NCI-H146 treated with DMSO at 0.1 percent for 48 hours (cell line): ENCODE measurements at regions not wholly inside any gene's neighbourhood (a gene's known extent, or its start where the extent isn't known, plus 50 kb on each side); places are given as distances from the start of the nearest gene placed in this dataset.
"Not testable (repeated sequence)": the region's sequence is repeated elsewhere in the genome, so short reads cannot be mapped to it uniquely, and the experiment has no call there.

Experiments
- DNase-seq: peaks from one replicate; lab custom pipeline; 2025; ENCODE audit not compliant: unreplicated experiment; lab: John Stamatoyannopoulos, UW

DNA sequence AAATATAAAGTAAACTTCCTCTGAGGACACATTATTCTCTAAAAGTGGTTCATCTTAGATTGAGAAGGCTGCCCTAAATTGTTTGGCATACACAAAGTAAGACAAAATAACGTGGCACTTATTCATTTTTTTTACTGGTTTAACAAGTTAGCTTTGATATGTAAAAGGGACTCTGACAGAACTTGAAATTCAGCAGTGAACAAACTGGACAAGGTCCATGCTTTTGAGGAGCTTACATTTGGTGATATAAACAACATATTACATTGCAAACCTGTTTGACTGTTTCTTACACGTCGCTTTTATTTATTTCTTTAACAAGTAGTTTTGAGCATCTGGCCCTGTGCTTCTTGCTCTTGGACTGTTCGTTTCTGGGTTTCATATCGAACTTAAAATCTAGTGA, 253.1 kb upstream of the POM121L12 start:
- no peak for DNase-seq

- no peak for DNase-seq
Measured at GRCh38 chr7:52781250-52781649, 254.2 kb upstream of the POM121L12 start.

DNA sequence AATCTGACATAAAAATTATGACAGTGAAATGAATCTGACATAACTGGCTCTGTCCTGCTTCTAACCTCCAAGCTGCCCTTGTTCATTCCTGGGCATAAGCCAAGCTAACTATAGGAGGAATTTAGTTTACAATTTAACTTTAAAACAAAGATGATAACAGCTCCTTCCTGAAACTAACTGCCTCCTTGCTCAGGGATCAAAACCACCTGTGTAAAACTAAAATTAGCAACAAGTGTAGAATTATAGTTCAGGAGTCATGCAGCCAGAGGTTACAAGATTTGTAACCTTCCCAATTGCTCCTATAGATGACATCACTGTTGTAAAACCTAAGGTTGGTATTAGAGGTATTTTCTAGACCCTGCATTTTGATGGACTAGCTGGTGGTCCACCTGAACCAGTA, 256.4 kb upstream of the POM121L12 start:
- DNase-seq, result no peak

DNA sequence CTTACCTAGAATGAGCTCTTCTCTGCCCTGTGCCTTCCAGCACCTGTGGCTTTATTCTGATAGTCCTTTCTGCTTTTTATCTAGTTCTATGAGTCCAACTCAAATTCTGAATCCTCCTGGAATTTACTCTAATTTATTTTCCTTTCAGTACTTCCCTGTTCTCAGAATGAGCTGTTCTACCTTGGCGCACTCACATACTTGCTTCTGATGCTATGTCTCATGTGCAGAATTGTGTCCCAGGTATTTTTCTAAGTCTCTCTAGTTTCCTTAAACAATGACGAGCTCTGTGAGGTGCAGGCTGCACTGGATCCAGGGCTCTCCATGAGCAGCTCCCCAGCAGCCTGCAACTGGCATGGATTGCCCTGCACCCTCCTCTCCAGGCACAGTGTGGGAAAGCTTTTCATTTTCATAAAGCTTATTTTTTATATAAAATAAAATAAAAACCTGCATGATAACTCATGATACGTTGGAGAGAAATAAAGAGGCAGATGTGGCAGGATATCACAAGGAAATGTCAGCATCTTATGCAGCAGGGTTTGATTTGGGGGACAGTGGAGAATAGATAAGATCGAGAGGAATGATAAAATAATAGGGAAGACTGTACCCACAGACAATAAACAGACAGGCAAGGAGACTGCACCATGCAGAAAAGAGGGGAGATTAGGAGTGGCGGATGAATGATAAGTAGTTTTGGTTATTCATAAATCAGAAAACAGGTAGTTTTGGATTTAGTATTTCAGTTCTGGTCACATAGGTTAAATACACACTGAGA, 258.2 kb upstream of the POM121L12 start:
- no peak for DNase-seq

- DNase-seq, result no peak
Measured at GRCh38 chr7:52775876-52776275, 259.6 kb upstream of the POM121L12 start.

DNA sequence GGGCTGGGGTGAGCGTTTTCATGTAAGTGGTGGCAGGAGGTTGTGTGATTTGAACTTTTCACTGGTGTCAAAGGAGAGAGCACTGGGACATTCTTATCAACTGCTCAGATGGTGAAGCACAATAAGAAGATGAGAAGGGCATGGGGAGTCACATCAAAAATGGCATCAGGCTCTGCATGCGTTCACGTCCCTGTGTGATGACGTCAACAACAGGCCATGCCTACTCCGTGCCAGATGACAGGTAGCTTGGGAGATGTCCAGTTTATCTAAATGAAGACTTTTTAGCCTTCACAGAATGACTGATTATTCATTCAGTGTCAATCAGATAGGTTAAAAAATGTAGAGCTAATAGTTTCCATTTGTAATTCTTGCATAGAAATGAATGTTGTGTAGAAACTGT, 264.3 kb upstream of the POM121L12 start:
- DNase-seq, result no peak

GRCh38 chr7:52764492-52765169, 270.8 kb upstream of the POM121L12 start:
- no peak for DNase-seq

DNA sequence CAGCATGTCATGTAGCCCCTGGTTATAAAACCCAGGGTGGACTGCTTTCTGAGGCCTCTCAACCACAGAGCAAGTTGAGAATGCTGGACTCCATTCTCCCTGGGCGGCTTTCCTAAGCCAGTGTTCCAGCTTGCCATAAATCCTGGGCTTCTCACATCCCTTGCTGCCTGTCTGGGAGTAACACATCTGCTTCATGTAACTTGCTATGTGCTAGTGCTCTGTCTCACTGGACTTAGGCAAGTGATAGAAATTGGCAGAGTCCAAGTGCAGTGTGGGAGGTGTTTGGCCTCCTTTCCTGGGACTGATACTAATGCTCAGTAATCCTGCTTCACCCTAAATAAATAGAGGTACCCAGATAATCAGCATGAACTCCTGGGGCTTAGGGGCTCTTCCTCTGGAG, 277.1 kb upstream of the POM121L12 start:
- DNase-seq, result no peak

DNA sequence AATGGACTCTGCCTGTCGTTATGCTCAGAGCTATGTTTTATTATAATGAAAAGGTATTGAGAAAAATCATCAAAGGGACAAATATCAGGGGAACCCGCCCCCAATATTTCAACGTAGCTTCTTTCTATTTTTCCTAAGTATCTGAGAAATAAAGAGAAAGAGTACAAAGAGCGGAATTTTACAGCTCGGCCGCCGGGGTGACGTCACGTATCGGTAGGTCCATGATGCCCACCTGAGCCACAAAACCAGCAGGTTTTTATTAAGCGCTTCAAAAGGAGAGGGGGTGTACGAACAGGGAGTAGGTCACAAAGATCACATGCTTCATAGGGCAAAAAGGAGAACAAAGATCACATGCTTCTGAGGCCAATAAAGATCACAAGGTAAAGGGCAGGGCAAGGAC, 281.6 kb upstream of the POM121L12 start:
- DNase-seq, result no peak

DNA sequence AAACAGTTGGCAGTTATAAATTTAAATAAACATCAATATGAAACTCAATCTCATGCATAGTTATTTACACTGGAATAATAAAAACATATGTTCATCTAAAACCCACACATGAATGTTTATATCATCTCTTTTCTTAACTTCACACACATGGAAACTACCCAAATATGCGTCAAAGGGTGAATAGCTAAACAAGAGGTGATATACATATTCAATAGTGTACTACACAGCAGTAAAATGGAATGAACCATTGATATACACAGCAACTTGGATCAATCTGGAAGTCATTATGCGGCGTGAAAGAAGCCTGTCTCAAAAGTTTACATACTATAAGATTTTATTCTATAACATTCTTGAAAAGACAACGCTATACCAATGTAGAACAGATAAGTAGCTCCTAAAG, 282.5 kb upstream of the POM121L12 start:
- DNase-seq, result no peak

DNA sequence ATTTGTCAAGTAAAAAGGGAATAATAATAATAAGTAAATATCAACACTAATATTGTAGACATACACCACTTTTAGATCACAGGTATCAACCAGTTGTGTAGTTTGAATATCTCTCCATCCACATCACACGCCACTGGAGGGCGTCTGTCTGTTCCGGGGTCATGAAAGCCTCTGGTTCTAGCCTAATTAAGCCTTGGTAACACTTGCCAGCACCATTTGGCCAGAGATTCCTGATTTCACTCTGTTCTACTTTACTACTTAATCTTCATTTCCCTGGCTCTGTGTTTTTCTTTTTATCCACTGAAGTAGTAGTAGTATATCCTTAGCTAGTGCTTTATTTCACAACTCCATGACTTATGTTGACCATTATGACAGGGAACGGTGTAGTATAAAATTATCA, 285.6 kb upstream of the POM121L12 start:
- DNase-seq, result no peak

DNA sequence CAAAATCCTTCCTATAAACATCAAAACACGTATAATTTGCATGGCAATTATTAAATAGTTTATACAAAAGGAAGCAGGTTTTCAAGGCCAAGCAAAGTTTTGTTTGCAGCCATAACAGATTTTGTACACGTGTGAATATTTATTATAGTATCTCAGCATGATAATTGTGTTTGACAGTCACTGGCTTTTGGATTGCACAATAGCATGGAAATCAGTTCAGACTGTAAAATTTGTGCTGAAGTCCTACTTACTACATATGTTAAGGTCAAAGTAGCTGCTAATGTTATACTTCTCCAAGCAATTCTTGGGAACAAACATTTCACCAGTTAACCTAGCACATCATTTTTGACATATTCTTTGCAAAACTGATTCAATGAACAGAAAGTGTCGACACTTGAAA, 287.6 kb upstream of the POM121L12 start:
- DNase-seq, result no peak

GRCh38 chr7:52741670-52742290, 293.7 kb upstream of the POM121L12 start:
- no peak for DNase-seq

DNA sequence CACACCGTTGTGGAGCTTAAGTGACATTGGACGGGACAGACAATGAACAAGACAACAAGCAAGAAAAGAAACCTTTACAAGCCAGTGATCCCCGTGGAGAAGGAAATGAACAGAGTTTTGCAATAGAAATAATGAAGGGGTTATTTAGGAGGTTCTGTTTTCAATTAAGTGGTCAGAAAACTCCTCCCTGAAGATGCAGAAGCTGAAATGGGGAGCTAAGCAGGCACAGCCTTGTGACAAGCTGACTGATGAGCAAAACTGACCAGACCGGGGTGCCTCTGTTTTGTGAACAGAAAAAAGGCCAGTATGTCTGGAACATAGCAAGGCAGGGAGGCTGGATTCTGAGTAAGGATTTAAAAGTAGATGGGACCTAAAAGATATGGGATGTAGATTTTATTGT, 299.8 kb upstream of the POM121L12 start:
- no peak for DNase-seq

DNA sequence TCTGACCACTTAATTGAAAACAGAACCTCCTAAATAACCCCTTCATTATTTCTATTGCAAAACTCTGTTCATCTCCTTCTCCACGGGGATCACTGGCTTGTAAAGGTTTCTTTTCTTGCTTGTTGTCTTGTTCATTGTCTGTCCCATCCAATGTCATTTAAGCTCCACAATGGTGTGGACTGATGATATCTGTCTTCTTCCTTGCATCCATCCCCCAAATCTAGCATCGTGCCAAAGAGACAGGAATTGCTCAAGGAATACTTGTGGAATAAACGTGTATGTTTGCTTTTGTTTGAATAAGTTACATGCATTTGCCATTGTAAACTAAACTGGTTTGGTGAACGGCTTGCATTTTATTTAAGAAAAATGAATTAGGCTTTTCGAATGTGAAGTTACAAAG, 306.8 kb upstream of the POM121L12 start:
- not testable (repeated sequence) for DNase-seq

GRCh38 chr7:52727632-52728031, 307.8 kb upstream of the POM121L12 start:
- DNase-seq, result no peak

DNA sequence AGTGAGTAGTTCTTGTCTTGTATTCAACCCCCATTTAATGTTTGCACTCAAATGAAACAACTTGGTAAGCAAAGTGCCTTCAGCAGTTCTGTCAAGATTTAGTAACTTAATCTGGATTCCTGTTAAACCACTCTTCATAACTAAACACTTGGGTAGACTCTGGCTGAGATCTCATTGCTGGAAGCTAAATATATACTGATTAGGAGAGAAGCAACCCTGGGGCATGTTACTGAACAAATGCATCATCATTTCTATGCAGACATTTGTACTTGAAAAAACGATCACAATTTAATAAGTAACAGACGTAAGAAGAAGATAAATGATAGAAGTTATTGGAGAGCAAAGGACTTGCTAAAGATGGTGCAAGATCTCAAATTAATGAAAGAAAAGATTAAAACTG, 308.4 kb upstream of the POM121L12 start:
- no peak for DNase-seq

- DNase-seq, result no peak
Measured at GRCh38 chr7:52726493-52726892, 308.9 kb upstream of the POM121L12 start.

DNA sequence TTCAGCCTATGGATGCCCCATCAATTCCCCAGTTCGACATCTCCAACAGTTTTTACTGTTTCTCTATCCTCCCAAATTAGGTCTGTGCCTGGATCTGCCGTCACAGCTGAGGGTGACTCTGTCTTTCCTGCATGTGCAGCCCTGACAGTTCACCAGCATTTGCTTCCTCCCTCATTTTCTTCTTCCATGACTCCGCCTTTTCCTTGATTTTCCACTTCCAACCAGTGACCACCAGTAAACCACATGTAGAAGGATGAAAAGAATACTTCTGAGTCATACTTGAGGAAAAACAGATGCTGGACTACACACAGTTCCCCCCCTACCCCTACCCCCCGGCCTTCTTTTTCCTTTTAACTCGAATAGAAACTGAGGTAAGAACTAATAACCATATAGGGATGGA, 311.8 kb upstream of the POM121L12 start:
- no peak for DNase-seq

DNA sequence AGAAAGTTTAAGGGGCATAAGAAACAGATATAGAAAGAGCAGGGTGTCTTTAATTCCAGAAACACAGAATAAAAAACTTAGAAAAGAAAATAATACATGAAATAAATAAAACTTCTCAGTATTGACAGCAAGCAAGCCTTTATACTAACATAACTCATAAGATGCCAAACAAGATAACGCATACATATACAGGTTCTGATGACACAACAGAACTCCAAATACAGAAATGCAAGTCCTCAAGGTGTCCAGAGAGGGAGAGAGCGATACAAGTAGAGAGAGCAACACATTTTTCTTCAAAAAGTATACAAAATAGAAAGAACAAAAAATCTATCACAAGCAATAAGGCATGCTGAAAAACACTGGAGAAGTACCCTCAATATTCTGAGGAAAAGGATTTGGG, 314.6 kb upstream of the POM121L12 start:
- no peak for DNase-seq

- no peak for DNase-seq
Measured at GRCh38 chr7:52719677-52720076, 315.8 kb upstream of the POM121L12 start.

- no peak for DNase-seq
Measured at GRCh38 chr7:52715701-52716100, 319.7 kb upstream of the POM121L12 start.
